DOHH2 (cell line): ENCODE measurements at regions not wholly inside any gene's neighbourhood (a gene's known extent, or its start where the extent isn't known, plus 50 kb on each side); places are given as distances from the start of the nearest gene placed in this dataset.

Experiments used
- H3F3A ChIP-seq: fragments of 200-600 bp; sonication (generic), shearing (Covaris generic); 2 replicates; pipeline ENCODE4 v1.6.0; 2016; ENCODE audit warnings: antibody characterized with exemption, mild to moderate bottlenecking; ENCODE audit not compliant: control insufficient read depth, insufficient read depth
- H3K27ac ChIP-seq: fragments of 200-600 bp; sonication (generic); 2 replicates; pipeline ENCODE4 v1.5.1; 2014; ENCODE audit warnings: low read depth, mild to moderate bottlenecking, low read length, moderate library complexity
- H3K27me3 ChIP-seq: fragments of 200-600 bp; sonication (generic); 2 replicates; pipeline ENCODE4 v1.6.1; 2014; ENCODE audit warnings: mild to moderate bottlenecking, low read length, mixed read lengths; ENCODE audit not compliant: control insufficient read depth
- H3K36me3 ChIP-seq: fragments of 200-600 bp; sonication (generic); 2 replicates; pipeline ENCODE4 v1.6.1; 2014; ENCODE audit warnings: mild to moderate bottlenecking, low read length, moderate library complexity, mixed read lengths; ENCODE audit not compliant: control insufficient read depth
- H3K4me1 ChIP-seq: fragments of 200-600 bp; sonication (generic); 2 replicates; pipeline ENCODE4 v1.6.1; 2014; ENCODE audit warnings: mild to moderate bottlenecking, low read length, mixed read lengths; ENCODE audit not compliant: control insufficient read depth
- H3K4me2 ChIP-seq: fragments of 200-600 bp; sonication (generic); 2 replicates; pipeline ENCODE4 v1.6.0; 2014; ENCODE audit warnings: mild to moderate bottlenecking, low read length, moderate library complexity
- H3K4me3 ChIP-seq: fragments of 200-600 bp; sonication (generic); 2 replicates; pipeline ENCODE4 v1.5.1; 2014; ENCODE audit warnings: mild to moderate bottlenecking, low read length, mixed read lengths
- H3K79me2 ChIP-seq: fragments of 200-600 bp; sonication (generic); 2 replicates; pipeline ENCODE4 v1.6.1; 2014; ENCODE audit warnings: mild to moderate bottlenecking, low read length, mixed read lengths; ENCODE audit not compliant: control insufficient read depth
- H3K9me2 ChIP-seq: fragments of 200-600 bp; sonication (generic); replicated peaks from 2 replicates; pipeline ENCODE4 v1.6.1; 2014; ENCODE audit warnings: mild to moderate bottlenecking, low read length, mixed read lengths; ENCODE audit not compliant: control insufficient read depth
- H3K9me3 ChIP-seq: fragments of 200-600 bp; sonication (generic); 2 replicates; pipeline ENCODE4 v1.6.1; 2014; ENCODE audit warnings: antibody characterized with exemption, low read length, mixed read lengths; ENCODE audit not compliant: control insufficient read depth, insufficient read depth
- H4K20me1 ChIP-seq: fragments of 200-600 bp; sonication (generic); 2 replicates; pipeline ENCODE4 v1.6.0; 2014; ENCODE audit warnings: low read depth, mild to moderate bottlenecking, antibody characterized with exemption, low read length, moderate library complexity; ENCODE audit not compliant: control insufficient read depth, insufficient read depth
- CTCF ChIP-seq: fragments of 200-600 bp; sonication (generic); IDR thresholded peaks from one replicate; pipeline ENCODE4 v1.5.1; 2014; ENCODE audit warnings: antibody characterized with exemption, mild to moderate bottlenecking, low read depth, low read length; ENCODE audit not compliant: poor library complexity, severe bottlenecking
- EZH2phosphoT487 ChIP-seq: fragments of 200-600 bp; sonication (generic); IDR thresholded peaks from 2 replicates; pipeline ENCODE4 v1.6.1; 2017; ENCODE audit warnings: borderline replicate concordance, mild to moderate bottlenecking, antibody characterized with exemption, low read length, moderate library complexity, mixed read lengths

GRCh38 chr6:156556811-156557210 is 220.4 kb upstream of the ARID1B start:
- Histone ChIP-seq H4K20me1 (no peaks in the 10 kb centered on the region), H3K9me3 (0 out of 2 replicates have a peak, but pooled peaks cover 4% of the 10 kb centered on the region), H3K4me2 (no peak overlapping the region), H3K27ac (no peak overlapping the region), H3K36me3 (no peaks in the 10 kb centered on the region), H3K9me2 (no peaks in the 10 kb centered on the region), H3K4me3 (no peak overlapping the region), H3K4me1 (no peaks in the 10 kb centered on the region), H3F3A (no peaks in the 10 kb centered on the region), H3K27me3 (no peaks in the 10 kb centered on the region), H3K79me2 (no peaks in the 10 kb centered on the region)
- TF ChIP-seq EZH2phosphoT487 (no peak), CTCF (no peak)

- no peak overlapping the region for H3K4me3 ChIP-seq
- TF ChIP-seq EZH2phosphoT487 (no peak), CTCF (no peak)
- H3K4me1 ChIP-seq = no peaks in the 10 kb centered on the region
- no peak overlapping the region for H3K4me2 ChIP-seq
- no peaks in the 10 kb centered on the region for H3K27me3 ChIP-seq
- no peaks in the 10 kb centered on the region for H3F3A ChIP-seq
- H4K20me1 ChIP-seq = no peaks in the 10 kb centered on the region
- no peaks in the 10 kb centered on the region for H3K79me2 ChIP-seq
- no peak overlapping the region for H3K27ac ChIP-seq
- no peaks in the 10 kb centered on the region for H3K9me2 ChIP-seq
- H3K9me3 ChIP-seq = no peaks in the 10 kb centered on the region
- H3K36me3 ChIP-seq = no peaks in the 10 kb centered on the region
These were observed 222.1 kb upstream of the ARID1B start for GRCh38 chr6:156555116-156555515.

DNA sequence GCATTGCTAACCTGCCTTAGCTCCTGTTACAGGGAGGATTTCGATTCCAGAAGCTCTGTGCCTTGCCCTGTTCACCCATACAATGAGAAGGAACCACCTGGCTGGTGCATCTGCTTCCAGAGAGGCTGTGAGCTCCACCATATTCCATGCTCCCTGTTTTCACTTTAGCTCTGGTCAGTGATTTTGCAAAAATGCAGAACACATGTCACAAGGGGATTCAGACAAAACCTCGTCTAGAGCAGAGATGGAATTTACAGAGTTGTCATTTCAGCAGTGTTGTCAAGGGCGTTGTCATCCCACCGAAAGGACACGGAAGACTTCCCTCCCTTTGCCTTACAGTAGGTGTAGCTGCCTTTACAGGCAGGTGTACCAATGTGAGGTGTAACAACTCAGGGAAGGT is 223.0 kb upstream of the ARID1B start:
- Histone ChIP-seq H3K9me3 (no peaks in the 10 kb centered on the region), H3F3A (no peaks in the 10 kb centered on the region), H4K20me1 (no peaks in the 10 kb centered on the region), H3K36me3 (no peaks in the 10 kb centered on the region), H3K4me1 (no peaks in the 10 kb centered on the region), H3K79me2 (no peaks in the 10 kb centered on the region), H3K4me3 (no peak overlapping the region), H3K27ac (no peak overlapping the region), H3K27me3 (no peaks in the 10 kb centered on the region), H3K9me2 (no peaks in the 10 kb centered on the region), H3K4me2 (no peak overlapping the region)
- TF ChIP-seq CTCF (no peak), EZH2phosphoT487 (no peak)

- H3K36me3 ChIP-seq = no peaks in the 10 kb centered on the region
- no peaks in the 10 kb centered on the region for H3K9me2 ChIP-seq
- no peak for TF ChIP-seq EZH2phosphoT487
These were observed 224.3 kb upstream of the ARID1B start for GRCh38 chr6:156552849-156553248.

More at GRCh38 chr6:156552849-156553248, 224.3 kb upstream of the ARID1B start:
- H3K4me3 ChIP-seq = no peak overlapping the region
- H3K4me1 ChIP-seq = no peaks in the 10 kb centered on the region
- H3K79me2 ChIP-seq = no peaks in the 10 kb centered on the region
- H3K27me3 ChIP-seq = no peaks in the 10 kb centered on the region
- H3K9me3 ChIP-seq = no peaks in the 10 kb centered on the region
- H3F3A ChIP-seq = no peaks in the 10 kb centered on the region
- H3K4me2 ChIP-seq = no peak overlapping the region
- H3K27ac ChIP-seq = no peak overlapping the region
- H4K20me1 ChIP-seq = no peaks in the 10 kb centered on the region
